WTC11 (cell line): ENCODE measurements at regions not wholly inside any gene's neighbourhood (a gene's known extent, or its start where the extent isn't known, plus 50 kb on each side); places are given as distances from the start of the nearest gene placed in this dataset.

Experiments
- ATAC-seq: fragments of 200-7000 bp; cut with Tn5 transposase; 2 replicates; pipeline ENCODE4 v1.10.0; 2021; ENCODE audit warnings: mild to moderate bottlenecking, moderate library complexity
- CTCF ChIA-PET: fragments of 300-600 bp; sonication (Branson Sonifier 250); formaldehyde crosslinking; loops from one replicate; lab custom pipeline; 2021; ENCODE audit warnings: antibody characterized with exemption; lab: Charles Lee
- POLR2A ChIA-PET: fragments of 350-600 bp; sonication (Branson Sonifier 250); formaldehyde crosslinking; loops from one replicate; lab custom pipeline; 2021; ENCODE audit warnings: antibody characterized with exemption; lab: Charles Lee
- DNase-seq: peaks from one replicate; pipeline ENCODE4 v3.0.0; 2021; ENCODE audit warnings: low spot score
- H3K27ac Mint-ChIP-seq: 2 replicates; pipeline ENCODE4 v1.8.0; 2021; ENCODE audit warnings: mixed read lengths
- H3K27me3 Mint-ChIP-seq: 2 replicates; pipeline ENCODE4 v1.8.0; 2021; ENCODE audit warnings: low read depth, mild to moderate bottlenecking, moderate library complexity, mixed read lengths
- H3K36me3 Mint-ChIP-seq: 2 replicates; pipeline ENCODE4 v1.8.0; 2021; ENCODE audit warnings: mixed read lengths
- H3K4me1 Mint-ChIP-seq: 2 replicates; pipeline ENCODE4 v1.8.0; 2022; ENCODE audit warnings: mixed read lengths
- H3K4me3 Mint-ChIP-seq: 2 replicates; pipeline ENCODE4 v1.8.0; 2021; ENCODE audit warnings: mild to moderate bottlenecking, moderate library complexity, mixed read lengths
- H3K9me3 Mint-ChIP-seq: 2 replicates; pipeline ENCODE4 v1.8.0; 2021; ENCODE audit warnings: mixed read lengths
- CREB1 ChIP-seq: sonication (generic); formaldehyde crosslinking; IDR thresholded peaks from 2 replicates; pipeline ENCODE4 v1.8.0; 2023; ENCODE audit warnings: mild to moderate bottlenecking, missing genetic modification reagents
- ESRRA ChIP-seq: sonication (generic); formaldehyde crosslinking; IDR thresholded peaks from 2 replicates; pipeline ENCODE4 v1.8.1; 2022; ENCODE audit warnings: mild to moderate bottlenecking, missing genetic modification reagents, borderline replicate concordance
- FOXJ3 ChIP-seq: sonication (generic); formaldehyde crosslinking; IDR thresholded peaks from 2 replicates; pipeline ENCODE4 v1.9.0; 2021; ENCODE audit warnings: missing genetic modification reagents, mild to moderate bottlenecking, borderline replicate concordance
- GABPB1 ChIP-seq: sonication (generic); formaldehyde crosslinking; IDR thresholded peaks from 2 replicates; pipeline ENCODE4 v1.8.1; 2023; ENCODE audit warnings: mild to moderate bottlenecking, missing genetic modification reagents
- GRHL2 ChIP-seq: fragments of 250-450 bp; sonication (Bioruptor Pico); IDR thresholded peaks from 2 replicates; pipeline ENCODE4 v1.8.0; 2022; ENCODE audit warnings: mild to moderate bottlenecking, moderate library complexity; ENCODE audit not compliant: insufficient replicate concordance, severe bottlenecking
- JUN ChIP-seq: sonication (generic); formaldehyde crosslinking; IDR thresholded peaks from 2 replicates; pipeline ENCODE4 v1.8.0; 2023; ENCODE audit warnings: mild to moderate bottlenecking, missing genetic modification reagents
- NFE2L1 ChIP-seq: sonication (generic); formaldehyde crosslinking; IDR thresholded peaks from 2 replicates; pipeline ENCODE4 v1.8.1; 2023; ENCODE audit warnings: missing genetic modification reagents
- NR1H2 ChIP-seq: sonication (generic); formaldehyde crosslinking; IDR thresholded peaks from 2 replicates; pipeline ENCODE4 v1.9.0; 2021; ENCODE audit warnings: mild to moderate bottlenecking, moderate library complexity, missing genetic modification reagents
- SMAD3 ChIP-seq: sonication (generic); formaldehyde crosslinking; IDR thresholded peaks from 2 replicates; pipeline ENCODE4 v1.8.0; 2022; ENCODE audit warnings: missing genetic modification reagents, mild to moderate bottlenecking, borderline replicate concordance
- ZBTB21 ChIP-seq: sonication (generic); formaldehyde crosslinking; IDR thresholded peaks from 2 replicates; pipeline ENCODE4 v1.8.1; 2023; ENCODE audit warnings: mild to moderate bottlenecking, missing genetic modification reagents, borderline replicate concordance
- ZNF121 ChIP-seq: sonication (generic); formaldehyde crosslinking; IDR thresholded peaks from 2 replicates; pipeline ENCODE4 v1.8.0; 2023; ENCODE audit warnings: missing genetic modification reagents
- TF ChIP-seq, protein P1 (sequence below): sonication (generic); formaldehyde crosslinking; IDR thresholded peaks from 2 replicates; pipeline ENCODE4 v1.8.1; 2023; ENCODE audit warnings: mild to moderate bottlenecking, moderate library complexity, missing genetic modification reagents
- TF ChIP-seq, protein P2 (sequence below): sonication (generic); formaldehyde crosslinking; IDR thresholded peaks from 2 replicates; pipeline ENCODE4 v1.8.1; 2022; ENCODE audit warnings: low read depth, mild to moderate bottlenecking, moderate library complexity, missing genetic modification reagents, borderline replicate concordance
- TF ChIP-seq, protein P3 (sequence below): sonication (generic); formaldehyde crosslinking; IDR thresholded peaks from 2 replicates; pipeline ENCODE4 v1.8.1; 2023; ENCODE audit warnings: mild to moderate bottlenecking, missing genetic modification reagents
- TF ChIP-seq, protein P4 (sequence below): sonication (generic); formaldehyde crosslinking; IDR thresholded peaks from 2 replicates; pipeline ENCODE4 v1.8.0; 2022; ENCODE audit warnings: mild to moderate bottlenecking, missing genetic modification reagents
- TF ChIP-seq, protein P5 (sequence below): fragments of 250-450 bp; sonication (Bioruptor Pico); IDR thresholded peaks from 2 replicates; pipeline ENCODE4 v2.1.2; 2022; ENCODE audit warnings: mild to moderate bottlenecking, moderate library complexity

DNA sequence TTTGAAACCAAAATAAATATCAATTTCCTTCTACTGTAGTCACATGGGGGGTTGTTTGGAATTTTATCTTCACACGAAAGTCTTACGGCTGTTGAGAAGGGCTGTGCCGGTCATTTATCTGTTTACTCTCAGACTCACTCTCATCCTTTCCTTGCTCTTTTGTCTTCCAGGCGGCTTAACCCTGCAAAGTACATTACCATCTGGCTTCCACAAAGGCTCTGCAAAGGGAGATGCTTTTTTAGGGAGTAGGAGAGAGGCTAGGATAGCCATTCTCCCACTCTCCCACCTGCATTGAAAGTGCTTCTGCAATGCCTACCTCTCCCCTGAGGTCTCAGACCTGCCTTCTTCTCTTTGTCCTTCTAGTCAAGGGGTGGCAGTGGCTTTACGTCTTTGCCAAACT lies 247.6 kb downstream of the MEIS1 start:
- no peak for DNase-seq
- ChIA-PET POLR2A (no interaction called here), CTCF (interaction anchor here (1.3 kb wide), 1 partner anchor 95 kb away, joined by 4 read pairs; no protein-coding TSS in a partner anchor)
- Mint-ChIP-seq H3K9me3 (no peaks in the 10 kb centered on the region), H3K27me3 (peaks cover 16% of the 10 kb centered on the region), H3K27ac (peak overlapping the region; percentile 43; the same call in 1 of the 2 replicates), H3K36me3 (no peaks in the 10 kb centered on the region), H3K4me3 (no peak overlapping the region), H3K4me1 (peaks cover 69% of the 10 kb centered on the region)
- peak; percentile 84 for ATAC-seq
- no peak for TF ChIP-seq FOXJ3 (CRISPR knock-in tag)

DNA sequence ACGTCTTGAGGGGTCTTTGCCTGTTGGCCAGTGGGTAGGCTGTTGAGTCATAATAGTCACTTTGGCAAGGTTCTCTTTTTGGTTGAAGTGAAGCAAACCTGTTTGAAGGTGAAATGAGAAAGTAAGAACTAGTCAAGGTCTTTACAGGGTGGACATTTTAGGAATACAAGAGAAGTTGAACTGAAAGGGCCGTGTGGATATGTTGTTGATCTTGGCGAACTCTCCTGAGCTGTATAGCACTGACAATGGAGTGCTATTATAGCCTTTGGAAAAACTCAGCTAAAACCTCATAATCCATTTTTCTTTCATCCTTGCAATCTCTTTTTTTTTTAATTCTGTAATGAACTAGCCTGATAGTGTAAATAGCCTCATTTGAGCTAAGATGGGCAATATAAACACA lies 248.1 kb downstream of the MEIS1 start:
- ATAC-seq (no peak), DNase-seq (no peak)
- H3K36me3 Mint-ChIP-seq = no peaks in the 10 kb centered on the region
- CTCF ChIA-PET = interaction anchor here (1.3 kb wide), 1 partner anchor 96 kb away, joined by 4 read pairs; no protein-coding TSS in a partner anchor
- no peaks in the 10 kb centered on the region for H3K9me3 Mint-ChIP-seq
- POLR2A ChIA-PET = no interaction called here
- H3K4me1 Mint-ChIP-seq = peaks cover 72% of the 10 kb centered on the region
- TF ChIP-seq NR1H2 (CRISPR knock-in tag) = no peak
- H3K27me3 Mint-ChIP-seq = peaks cover 16% of the 10 kb centered on the region
- no peak overlapping the region for H3K4me3 Mint-ChIP-seq
- H3K27ac Mint-ChIP-seq = no peak overlapping the region

DNA sequence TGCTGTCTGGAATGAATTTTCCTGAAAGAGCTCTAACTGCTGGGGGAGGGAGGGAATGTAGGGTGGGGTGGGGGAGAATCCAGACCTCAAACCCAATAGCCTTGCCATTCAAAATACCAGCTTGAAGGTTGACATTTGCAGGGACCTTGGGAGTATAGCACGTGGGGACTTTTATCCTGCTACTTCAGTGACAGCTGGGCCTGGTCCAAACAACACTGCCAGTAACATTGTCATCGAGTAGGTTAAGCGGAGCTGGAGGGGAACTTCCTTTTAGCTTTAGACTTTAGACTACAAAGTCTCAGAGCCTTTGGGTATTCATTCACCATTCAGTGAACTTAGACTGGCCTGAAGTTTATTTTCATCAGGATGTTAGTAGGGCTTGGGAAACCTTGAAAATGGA lies 248.7 kb downstream of the MEIS1 start:
- CTCF ChIA-PET = interaction anchor here (1.3 kb wide), 1 partner anchor 97 kb away, joined by 4 read pairs; no protein-coding TSS in a partner anchor
- H3K27ac Mint-ChIP-seq = no peak overlapping the region
- peaks cover 16% of the 10 kb centered on the region for H3K27me3 Mint-ChIP-seq
- H3K9me3 Mint-ChIP-seq = no peaks in the 10 kb centered on the region
- H3K4me1 Mint-ChIP-seq = peaks cover 73% of the 10 kb centered on the region
- no peaks in the 10 kb centered on the region for H3K36me3 Mint-ChIP-seq
- POLR2A ChIA-PET = no interaction called here
- ATAC-seq (no peak), DNase-seq (no peak)
- no peak overlapping the region for H3K4me3 Mint-ChIP-seq
- TF ChIP-seq, protein P1, sequence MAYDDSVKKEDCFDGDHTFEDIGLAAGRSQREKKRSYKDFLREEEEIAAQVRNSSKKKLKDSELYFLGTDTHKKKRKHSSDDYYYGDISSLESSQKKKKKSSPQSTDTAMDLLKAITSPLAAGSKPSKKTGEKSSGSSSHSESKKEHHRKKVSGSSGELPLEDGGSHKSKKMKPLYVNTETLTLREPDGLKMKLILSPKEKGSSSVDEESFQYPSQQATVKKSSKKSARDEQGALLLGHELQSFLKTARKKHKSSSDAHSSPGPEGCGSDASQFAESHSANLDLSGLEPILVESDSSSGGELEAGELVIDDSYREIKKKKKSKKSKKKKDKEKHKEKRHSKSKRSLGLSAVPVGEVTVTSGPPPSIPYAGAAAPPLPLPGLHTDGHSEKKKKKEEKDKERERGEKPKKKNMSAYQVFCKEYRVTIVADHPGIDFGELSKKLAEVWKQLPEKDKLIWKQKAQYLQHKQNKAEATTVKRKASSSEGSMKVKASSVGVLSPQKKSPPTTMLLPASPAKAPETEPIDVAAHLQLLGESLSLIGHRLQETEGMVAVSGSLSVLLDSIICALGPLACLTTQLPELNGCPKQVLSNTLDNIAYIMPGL = no peak
- no peak for TF ChIP-seq GABPB1
- TF ChIP-seq NFE2L1 (CRISPR knock-in tag) = no peak
- no peak for TF ChIP-seq ZNF121 (CRISPR knock-in tag)
- no peak for TF ChIP-seq ZBTB21 (CRISPR knock-in tag)
- TF ChIP-seq, protein P2, sequence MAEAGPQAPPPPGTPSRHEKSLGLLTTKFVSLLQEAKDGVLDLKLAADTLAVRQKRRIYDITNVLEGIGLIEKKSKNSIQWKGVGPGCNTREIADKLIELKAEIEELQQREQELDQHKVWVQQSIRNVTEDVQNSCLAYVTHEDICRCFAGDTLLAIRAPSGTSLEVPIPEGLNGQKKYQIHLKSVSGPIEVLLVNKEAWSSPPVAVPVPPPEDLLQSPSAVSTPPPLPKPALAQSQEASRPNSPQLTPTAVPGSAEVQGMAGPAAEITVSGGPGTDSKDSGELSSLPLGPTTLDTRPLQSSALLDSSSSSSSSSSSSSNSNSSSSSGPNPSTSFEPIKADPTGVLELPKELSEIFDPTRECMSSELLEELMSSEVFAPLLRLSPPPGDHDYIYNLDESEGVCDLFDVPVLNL (CRISPR knock-in tag) = no peak
- no peak for TF ChIP-seq CREB1 (CRISPR knock-in tag)
- no peak for TF ChIP-seq JUN (CRISPR knock-in tag)
- TF ChIP-seq, protein P3, sequence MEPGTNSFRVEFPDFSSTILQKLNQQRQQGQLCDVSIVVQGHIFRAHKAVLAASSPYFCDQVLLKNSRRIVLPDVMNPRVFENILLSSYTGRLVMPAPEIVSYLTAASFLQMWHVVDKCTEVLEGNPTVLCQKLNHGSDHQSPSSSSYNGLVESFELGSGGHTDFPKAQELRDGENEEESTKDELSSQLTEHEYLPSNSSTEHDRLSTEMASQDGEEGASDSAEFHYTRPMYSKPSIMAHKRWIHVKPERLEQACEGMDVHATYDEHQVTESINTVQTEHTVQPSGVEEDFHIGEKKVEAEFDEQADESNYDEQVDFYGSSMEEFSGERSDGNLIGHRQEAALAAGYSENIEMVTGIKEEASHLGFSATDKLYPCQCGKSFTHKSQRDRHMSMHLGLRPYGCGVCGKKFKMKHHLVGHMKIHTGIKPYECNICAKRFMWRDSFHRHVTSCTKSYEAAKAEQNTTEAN = no peak
- TF ChIP-seq, protein P4, sequence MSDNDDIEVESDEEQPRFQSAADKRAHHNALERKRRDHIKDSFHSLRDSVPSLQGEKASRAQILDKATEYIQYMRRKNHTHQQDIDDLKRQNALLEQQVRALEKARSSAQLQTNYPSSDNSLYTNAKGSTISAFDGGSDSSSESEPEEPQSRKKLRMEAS (CRISPR knock-in tag) = no peak
- no peak for TF ChIP-seq SMAD3 (CRISPR knock-in tag)
- TF ChIP-seq ESRRA (CRISPR knock-in tag) = no peak
- no peak for TF ChIP-seq GRHL2 (CRISPR knock-in tag)
- TF ChIP-seq, protein P5, sequence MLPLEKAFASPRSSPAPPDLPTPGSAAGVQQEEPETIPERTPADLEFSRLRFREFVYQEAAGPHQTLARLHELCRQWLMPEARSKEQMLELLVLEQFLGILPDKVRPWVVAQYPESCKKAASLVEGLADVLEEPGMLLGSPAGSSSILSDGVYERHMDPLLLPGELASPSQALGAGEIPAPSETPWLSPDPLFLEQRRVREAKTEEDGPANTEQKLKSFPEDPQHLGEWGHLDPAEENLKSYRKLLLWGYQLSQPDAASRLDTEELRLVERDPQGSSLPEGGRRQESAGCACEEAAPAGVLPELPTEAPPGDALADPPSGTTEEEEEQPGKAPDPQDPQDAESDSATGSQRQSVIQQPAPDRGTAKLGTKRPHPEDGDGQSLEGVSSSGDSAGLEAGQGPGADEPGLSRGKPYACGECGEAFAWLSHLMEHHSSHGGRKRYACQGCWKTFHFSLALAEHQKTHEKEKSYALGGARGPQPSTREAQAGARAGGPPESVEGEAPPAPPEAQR (CRISPR knock-in tag) = no peak
